GM21576 (cell line): ENCODE measurements at regions not wholly inside any gene's neighbourhood (a gene's known extent, or its start where the extent isn't known, plus 50 kb on each side); places are given as distances from the start of the nearest gene placed in this dataset.
A peak's percentile ranks its signal among the peaks of the same experiment; 100 is the strongest.

Source experiments
- ATAC-seq: cut with Tn5 transposase; IDR thresholded peaks from one replicate; pipeline ENCODE4 v1.9.1; 2021; ENCODE audit warnings: mild to moderate bottlenecking, moderate library complexity; ENCODE audit not compliant: unreplicated experiment

DNA sequence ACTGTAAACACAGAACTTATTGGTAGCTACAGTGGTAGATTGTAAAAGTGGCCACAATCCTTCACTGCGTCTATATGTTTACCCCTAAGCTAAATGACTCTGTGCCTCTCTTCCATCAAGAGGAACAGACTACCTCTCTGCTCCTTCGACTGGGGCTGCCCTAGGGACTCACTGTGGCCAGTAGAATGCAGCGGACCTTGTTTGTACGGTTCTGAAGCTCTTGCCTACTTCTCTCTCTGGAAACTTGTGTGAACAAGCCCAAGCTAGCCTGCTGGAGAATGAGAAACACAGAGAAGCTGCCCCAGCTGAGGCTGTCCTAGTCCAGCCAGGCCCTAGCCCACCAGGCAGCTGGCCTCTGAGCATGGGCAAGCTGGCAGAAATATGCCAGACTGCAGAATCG lies 140.8 kb upstream of the SLC1A4 start:
- ATAC-seq = no peak

DNA sequence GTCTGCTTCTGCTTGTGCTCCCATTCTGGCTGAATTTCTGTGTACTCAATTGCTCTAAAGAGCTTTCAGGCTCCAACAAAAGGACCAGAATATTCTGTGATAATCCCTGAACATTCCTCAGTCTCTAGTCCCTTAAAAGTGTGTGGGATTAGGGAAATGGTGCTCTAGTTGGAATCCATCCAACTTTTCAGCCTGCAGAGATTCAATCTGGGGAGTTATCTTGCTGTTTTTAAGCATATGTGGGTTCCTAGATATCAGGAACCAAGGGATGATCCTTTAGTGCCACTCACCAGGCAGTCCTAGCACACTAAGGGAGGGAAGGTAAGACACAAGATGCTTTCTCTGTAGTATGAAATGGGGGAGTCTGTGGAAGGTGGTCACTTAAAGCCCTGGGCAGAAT lies 140.3 kb upstream of the SLC1A4 start:
- ATAC-seq = no peak

DNA sequence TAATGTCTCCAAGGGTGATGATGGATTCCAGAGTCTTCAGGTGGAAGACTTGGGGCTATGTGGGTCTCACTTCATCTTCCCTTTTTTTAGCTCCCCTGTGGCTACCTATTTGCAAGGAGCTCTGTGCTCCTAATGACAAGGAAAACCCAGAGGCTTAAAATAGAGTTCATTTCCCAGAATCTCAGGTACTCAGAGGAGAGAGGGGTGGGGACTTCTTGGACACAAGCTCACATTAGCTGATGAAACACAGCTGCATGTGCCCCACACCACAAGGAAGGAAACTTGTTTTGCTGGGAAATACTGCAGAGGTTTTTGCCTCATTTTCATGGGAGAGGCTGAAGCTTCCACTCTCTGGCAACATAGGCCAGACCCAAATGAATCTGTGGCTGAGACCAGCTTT lies 138.6 kb upstream of the SLC1A4 start:
- no peak for ATAC-seq

DNA sequence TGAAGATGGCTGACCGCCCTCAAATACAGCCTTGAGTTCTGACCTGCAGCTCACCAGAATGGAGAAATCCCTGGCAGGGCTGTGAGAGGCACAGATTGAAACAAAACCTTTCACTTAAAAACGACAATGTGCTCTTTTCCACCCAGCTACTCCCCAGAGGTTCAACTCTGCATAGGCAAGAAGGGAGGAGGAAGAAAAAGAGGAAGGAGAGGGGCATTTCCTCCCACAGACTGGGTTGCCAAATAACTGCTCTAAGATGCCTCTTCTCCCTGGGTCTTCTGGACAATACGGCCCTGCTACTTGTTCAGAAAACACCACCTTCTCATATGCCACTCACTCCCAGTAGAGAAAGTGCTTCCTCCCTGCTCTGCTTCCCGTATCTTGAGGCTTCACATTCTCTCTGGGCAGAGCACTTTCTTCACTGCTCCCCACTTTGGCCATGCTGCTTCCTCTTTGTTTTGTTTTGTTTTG lies 136.4 kb upstream of the SLC1A4 start:
- no peak for ATAC-seq

DNA sequence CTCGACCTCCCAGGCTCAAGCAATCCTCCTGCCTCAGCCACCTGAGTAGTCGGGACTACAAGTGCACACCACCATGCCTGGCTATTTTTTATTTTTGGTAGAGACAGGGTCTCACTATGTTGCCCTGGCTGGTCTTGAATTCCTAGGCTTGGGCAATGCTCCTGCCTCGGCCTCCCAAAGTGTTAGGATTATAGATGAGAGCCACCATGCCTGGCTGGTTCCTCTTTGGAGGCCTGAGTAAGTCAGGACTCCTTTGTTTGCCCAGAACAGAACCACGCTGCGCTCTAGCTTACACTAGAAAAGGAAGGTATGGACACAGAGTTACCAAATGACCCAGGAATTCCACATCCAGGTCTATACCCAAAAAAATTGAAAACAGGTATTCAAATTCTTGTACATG lies 135.9 kb upstream of the SLC1A4 start:
- ATAC-seq = no peak

DNA sequence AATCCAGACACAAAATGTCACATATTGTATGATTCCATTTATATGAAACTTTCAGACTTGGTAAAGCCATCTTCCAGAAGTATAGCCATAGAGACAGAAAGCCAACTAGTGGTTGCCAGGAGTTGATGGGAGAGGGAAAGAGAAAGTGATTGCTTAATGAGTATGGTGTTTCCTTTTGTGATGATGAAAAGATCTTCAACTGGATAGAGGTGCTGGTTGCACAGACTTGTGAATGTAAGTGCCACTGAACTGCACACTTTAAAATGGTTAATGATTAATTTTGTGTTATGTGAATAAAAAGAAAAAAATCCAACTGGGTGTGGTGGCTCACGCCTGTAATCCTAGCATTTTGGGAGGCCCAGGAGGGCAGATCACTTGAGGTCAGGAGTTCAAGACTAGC lies 135.3 kb upstream of the SLC1A4 start:
- ATAC-seq = no peak

DNA sequence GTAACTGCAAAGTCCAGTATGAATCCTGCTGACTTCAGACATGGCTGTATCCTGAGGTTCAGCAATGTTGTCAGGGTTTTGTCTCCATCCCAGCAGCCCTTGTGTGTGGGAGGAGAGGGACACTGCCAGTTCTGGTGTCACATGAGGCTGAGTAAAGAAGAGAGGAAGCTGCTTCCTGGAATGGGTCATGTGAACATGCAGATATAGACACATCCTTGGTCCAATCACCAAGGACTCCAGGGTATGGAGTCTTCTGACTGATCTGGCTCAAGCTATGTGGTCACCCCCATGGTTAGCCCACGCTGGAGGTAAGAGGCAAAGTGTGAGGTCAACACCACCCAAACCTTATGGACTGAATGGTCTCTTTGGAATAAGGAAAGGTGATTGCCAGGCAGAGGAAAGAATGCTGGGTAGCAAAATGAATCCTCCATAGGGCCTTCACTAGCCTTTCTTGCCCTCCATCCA lies 134.4 kb upstream of the SLC1A4 start:
- ATAC-seq = no peak

DNA sequence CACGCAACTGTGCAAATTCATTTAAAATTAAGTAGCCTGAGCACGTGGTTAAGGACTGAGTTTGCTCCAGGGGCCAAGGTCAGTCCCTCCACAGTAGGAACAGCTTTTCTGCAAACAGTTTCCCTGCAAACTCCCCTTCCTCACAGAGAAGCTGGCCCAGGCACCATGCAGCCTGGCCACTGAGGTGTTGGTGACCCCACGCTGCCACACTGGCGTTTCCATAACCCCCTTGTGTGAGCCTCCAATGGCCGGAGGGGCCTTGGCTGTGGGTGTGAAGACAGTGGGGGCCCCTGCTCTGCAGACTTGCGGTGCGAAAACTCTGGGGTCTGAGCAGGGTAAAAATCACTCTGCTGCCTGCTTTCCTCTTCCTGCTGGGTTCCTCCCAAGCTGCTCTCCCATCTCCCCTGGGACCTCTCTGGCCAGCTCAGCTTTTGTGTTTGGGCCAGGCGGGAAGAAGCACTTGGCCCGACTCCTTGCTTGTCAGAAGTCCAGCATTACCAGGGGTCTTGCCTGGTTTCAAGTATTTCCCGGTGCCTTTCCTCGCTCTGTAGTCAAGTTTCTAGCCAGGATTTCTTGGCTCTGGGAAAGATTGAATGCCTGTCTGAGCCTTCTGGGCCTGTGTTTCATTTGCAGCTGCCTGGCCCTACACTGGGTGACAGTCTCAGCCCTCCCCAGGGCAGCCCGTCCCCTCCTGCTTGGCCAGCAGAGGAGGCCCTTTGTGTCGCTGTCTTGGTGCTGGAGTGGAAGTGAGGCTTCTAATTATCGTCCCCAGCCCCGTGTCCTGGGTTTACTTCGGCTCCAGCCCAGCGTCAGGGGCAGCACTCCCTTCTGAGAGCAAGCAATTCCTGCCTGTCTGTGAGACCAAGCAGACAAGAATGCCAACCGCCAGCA lies 131.4 kb upstream of the SLC1A4 start:
- no peak for ATAC-seq

DNA sequence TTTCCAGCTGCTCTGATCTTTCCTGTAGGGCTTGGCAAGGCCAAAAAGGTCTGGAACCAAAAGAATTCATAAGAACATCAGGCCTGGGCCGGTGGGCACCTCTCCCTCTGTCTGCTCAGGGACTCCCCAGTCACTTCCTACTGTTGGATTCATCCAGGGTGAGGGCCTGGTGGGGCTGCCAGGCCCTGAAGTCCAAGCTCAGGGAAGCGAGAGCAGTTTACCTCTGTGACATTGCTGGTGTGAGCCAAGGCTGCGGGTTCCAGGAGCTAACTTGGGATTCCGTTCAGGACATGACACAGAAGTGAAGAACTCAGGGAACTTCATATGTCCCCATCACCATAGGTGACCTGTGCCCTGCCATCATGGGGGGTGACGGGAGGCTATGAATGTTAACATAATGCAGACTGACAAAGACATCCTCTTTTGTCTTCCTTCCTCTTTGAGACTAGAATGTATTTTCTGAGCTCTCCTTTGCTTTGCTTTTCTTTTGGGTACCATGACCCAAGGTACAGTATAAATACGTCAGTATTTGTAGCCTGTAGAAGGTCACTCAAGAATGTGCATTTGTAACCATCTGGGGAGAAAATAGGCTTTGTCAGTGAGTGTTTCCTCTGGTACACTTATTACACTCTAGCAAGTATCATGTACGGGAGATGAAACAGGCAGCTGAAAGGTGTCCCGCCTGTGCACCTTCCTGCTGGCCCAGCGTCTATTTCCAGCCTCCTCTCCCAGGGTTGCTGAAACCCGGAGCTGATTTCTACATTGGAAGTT lies 130.5 kb upstream of the SLC1A4 start:
- ATAC-seq = no peak

DNA sequence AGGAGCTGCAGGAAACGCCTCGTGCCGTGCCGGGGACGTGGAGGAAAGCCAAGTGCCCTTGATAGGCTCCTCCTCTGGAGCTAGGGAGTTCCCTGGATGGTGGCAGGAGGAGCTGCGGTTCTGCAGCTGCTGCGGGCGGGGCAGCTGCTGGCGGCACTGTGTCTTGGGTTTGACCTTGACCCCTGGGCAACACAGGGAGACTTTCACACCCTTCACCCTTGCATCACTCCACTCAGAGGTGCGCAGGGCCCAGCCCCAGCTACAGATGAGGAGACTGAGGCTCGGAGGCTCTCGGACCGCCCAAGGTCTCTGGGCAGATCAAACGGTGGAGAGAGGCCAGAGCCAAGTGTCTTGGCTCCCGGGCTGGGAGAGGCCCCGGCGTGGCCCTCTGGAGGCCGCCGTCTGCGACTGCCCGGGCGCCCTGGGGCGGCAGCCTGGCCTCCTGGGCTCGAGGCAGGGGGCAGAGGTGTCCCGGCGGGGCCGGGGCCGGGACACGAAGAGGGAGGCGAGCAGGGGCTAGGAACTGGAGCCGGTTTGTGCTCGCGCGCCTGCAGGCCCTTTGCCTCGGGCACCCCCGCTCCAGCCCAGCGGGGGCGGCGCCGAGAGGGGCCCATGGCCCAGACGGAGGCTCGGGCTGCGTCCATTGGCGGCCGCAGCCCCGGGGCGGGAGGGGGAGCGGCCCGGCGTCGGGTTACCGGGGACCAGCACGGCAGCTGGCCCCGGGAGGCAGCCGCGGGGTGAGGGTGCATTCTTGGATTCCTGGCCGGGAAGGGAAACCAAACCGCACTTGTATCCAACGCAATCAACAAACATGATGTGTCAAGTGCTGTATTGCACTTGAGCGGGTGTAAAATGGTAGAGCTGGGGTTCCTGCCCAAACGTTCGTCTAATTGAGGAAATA lies 129.6 kb upstream of the SLC1A4 start:
- ATAC-seq = no peak

DNA sequence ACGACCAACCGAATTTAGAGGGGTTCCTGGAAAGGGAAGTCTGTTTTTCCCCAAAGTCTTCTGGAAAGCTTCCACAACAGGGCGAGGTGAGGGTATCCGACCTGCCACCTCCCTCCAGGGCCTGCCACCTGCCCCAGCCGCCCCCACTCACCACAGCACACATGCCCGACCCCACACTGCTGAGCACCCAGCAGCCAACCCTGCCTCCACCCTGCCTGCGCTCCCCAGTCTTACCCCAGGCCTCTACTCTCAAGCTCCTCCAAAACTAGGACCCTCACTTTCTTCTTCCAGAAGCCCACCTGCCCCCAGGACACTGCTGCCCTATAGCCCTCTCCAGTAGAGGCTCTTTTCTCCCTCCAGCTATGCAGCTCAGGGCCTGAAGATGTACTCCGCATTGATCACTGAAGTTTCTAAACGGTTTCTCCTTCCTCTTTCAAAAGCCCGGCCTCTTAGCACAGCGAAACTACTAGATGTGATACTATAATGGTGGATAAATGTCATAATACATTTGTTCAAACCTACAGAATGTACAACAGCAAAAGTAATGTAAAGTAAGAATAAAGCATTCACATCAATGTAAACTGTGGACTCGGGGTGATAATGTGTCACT lies 128.8 kb upstream of the SLC1A4 start:
- no peak for ATAC-seq

DNA sequence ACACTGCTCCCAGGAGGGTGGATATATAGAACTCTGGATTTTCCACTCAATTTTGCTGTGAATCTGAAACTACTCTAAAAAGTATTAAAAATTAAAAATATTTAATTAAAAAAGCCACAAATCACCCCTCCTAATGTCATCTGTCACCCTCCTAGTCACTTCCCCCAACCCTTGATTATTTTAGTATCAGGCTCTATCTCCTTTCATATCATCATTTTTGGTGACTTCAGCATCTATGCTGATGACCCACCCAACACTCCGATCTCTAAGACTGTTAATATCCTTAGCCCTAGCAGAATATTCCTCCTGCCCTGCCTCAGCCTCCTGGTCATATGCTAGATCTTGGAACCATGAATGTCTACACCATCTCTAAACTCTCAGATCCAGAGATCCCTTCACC lies 128.3 kb upstream of the SLC1A4 start:
- ATAC-seq = no peak

DNA sequence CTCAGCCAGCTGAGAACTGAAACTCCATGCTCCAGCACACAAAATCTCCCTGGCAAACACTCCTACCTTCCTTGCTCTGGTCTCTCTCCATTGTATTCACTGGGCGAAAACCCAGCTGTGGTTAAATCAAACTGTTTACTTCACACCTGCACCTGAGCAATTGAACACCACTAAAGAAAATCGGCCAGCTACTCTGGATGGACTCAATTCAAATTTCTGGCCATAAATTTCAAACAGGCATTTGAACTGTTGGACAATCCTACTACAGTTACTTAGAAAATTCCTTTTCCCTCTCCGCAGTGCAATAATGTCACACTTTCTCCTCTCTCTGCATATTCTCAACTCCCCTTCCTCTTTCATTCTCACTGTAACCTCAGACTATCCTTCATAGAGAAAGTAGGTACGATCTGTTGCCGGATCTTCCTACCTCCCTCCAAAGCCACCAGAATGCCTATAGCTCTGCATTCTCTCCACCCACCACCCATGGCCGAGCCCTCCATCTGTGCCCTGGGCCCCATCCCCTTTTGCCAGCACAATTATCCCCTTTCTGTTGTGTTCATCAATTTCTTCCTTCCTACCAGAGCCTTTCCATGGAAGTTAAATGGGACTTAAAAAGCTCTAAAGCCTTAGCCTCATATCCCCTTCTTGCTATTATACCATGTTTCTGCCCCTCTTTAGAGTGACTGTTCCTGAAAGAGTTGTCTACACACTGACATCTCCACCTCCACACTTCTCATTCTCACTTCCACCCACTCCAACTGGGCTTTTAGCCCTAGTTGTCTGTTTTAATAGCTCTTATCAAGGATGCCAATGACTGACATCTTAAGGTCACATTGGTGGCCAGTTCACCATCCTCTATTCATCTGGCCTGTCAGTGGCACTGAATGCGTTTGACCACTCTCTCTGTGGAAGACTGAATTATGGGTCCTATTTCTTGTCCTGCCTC lies 127.5 kb upstream of the SLC1A4 start:
- no peak for ATAC-seq

DNA sequence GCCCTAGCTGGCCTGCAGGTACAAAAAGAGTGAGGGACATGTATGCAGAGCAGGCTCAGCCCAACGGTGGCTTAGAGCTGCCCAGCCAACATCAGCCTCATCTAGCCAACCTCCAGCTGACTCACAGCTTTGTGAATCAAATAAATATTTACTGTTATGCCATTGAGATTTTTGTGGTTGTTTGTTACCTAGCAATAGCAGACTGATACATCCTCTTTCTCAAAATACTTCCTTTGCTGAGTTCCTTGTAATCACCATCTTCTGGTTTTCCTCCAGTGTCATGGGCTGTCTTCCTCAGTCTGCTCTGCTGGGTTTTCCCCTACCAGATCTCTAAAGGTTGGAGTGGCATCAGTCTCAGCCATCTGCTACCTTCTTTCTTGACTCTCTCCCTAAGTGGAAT lies 126.6 kb upstream of the SLC1A4 start:
- no peak for ATAC-seq

DNA sequence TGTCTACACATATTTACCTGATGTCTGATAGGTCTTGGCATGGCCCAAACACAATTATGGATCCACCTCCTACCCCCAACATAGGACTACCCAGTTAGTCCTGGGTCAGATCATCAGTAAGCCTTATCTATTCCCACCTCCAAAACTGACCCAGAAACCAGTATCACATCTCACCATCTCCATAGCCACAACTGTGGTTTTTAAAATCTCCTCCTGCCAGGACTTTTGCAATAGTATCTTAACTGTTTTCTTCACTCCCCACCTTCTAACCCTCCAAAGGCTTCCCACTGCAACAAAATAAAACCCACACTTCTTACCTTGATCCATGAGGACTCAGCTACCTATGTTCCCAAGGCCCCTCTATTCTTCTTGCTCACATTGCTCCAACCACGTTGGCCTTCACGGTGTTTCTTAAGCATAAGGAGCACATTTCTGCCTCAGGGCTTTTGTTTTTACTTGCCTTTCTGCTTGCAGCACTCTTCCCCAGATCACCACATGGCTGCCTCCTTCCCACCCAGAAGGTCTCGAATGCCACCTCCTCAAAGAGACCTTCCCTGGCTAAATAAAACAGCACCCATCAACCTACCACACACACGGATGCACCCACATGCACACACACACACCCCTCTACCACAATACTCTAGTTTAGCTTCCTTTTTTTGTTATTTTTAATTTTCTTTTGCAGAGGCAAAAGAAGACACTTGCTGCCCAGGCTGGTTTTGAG lies 125.9 kb upstream of the SLC1A4 start:
- no peak for ATAC-seq

DNA sequence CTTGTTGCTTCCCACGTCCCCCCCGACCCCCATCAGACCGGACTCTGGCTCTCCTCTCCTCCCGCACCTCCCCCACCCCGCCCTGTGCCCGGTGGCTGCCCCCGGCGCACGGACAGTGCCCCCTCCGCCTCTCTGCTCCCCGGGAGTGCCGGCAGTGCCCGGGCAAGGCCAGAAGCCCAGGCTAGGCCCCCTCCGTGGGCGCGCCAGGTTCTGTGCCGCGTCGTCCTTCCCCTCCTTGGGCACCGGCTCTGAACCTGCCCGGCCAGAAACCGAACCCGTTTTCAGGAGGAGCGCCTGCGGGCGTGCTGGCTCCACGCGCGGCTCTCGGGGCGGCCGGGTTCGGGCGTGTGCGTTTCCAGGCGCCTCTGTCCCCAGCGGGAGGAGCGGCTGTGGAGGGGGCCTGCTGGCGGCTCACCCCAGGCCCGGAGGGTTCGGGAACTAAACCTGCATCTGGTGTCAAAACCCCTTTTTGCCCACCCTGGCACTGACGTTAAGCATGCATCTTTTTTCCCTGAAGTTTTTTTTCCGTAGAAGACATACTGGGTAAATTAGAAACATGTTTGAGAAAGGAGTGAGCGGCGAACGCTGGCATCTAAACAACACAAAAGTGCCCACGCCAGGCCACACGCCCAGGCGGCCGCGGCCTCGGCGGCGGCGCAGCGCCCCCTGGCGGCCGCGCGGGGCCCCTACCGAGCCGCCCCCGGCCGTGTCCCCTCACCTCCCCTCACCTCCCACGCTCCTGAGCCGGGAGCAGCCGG lies 123.9 kb upstream of the SLC1A4 start:
- ATAC-seq = peak; percentile 50

DNA sequence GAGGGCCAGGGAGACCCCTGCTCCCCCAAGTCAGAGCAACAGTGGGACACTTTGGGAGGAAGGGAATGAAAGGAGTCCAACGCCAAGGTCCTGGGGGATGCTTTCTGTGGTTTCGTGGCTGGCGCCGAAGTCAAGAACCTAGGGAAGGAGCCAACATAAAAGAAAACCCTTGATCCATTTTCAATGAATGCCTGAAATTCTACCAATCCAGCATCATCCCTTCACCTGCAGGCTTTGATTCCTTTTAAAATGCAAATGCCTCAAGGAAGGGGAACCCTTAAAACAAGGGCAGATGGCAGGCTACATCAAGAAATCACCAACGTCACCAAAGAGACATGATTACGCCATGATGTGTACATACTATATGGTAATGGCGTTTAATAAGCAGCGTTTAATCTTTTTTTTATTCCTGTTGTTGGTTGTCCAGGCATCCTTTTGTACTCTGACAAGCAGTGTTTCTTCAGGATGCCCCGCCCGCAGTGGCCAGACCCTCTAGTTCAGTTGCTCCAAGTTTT lies 123.3 kb upstream of the SLC1A4 start:
- ATAC-seq = no peak

DNA sequence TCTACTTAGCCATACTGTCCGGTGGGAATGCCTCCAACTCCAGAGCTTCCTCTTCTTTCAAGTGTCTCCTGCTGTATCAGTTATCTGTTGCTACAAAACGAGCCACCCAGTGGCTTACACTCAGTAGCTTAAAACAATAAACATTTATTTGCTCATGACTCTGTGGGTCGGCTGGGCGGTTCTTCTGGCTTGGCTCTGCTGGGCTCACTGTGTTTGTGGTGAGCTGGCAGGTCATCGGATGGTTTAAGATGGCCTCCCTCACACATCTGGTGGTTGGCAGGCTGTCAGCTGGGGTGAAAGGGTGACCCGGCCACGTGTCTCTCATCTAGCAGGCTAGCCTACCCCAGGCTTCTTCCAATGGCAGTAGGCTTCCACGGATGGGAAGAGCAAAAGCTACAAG lies 122.4 kb upstream of the SLC1A4 start:
- no peak for ATAC-seq
